MM.1S (cell line): ENCODE measurements at regions not wholly inside any gene's neighbourhood (a gene's known extent, or its start where the extent isn't known, plus 50 kb on each side); places are given as distances from the start of the nearest gene placed in this dataset.

Experiments used
- DNase-seq: peaks from one replicate; pipeline ENCODE4 v3.0.0-alpha.2; 2015
- H2AFZ ChIP-seq: fragments of 300-600 bp; sonication (generic); 2 replicates; pipeline ENCODE4 v1.6.0; 2016; ENCODE audit warnings: antibody characterized with exemption, low read length
- H3F3A ChIP-seq: fragments of 300-600 bp; sonication (generic); 2 replicates; pipeline ENCODE4 v1.6.1; 2016; ENCODE audit warnings: mild to moderate bottlenecking, antibody characterized with exemption, low read length, moderate library complexity, mixed read lengths; ENCODE audit not compliant: insufficient read depth
- H3K27ac ChIP-seq: fragments of 300-600 bp; sonication (generic); 2 replicates; pipeline ENCODE4 v1.5.1; 2016; ENCODE audit warnings: mild to moderate bottlenecking, low read length
- H3K27me3 ChIP-seq: fragments of 300-600 bp; sonication (generic); replicated peaks from 2 replicates; pipeline ENCODE4 v1.6.0; 2016; ENCODE audit warnings: low read length; ENCODE audit not compliant: insufficient read depth
- H3K36me3 ChIP-seq: fragments of 300-600 bp; sonication (generic); replicated peaks from 2 replicates; pipeline ENCODE4 v1.6.1; 2016; ENCODE audit warnings: mild to moderate bottlenecking, low read length, mixed read lengths; ENCODE audit not compliant: insufficient read depth
- H3K4me1 ChIP-seq: fragments of 300-600 bp; sonication (generic); 2 replicates; pipeline ENCODE4 v1.6.1; 2016; ENCODE audit warnings: low read length, mixed read lengths
- H3K4me2 ChIP-seq: fragments of 300-600 bp; sonication (generic); 2 replicates; pipeline ENCODE4 v1.6.0; 2016; ENCODE audit warnings: low read depth, low read length
- H3K4me3 ChIP-seq: fragments of 300-600 bp; sonication (generic); 2 replicates; pipeline ENCODE4 v1.5.1; 2016; ENCODE audit warnings: low read length, mixed read lengths
- H3K79me2 ChIP-seq: fragments of 300-600 bp; sonication (generic); 2 replicates; pipeline ENCODE4 v1.6.1; 2016; ENCODE audit warnings: mixed run types, low read length, mixed read lengths
- H3K9ac ChIP-seq: fragments of 300-600 bp; sonication (generic); 2 replicates; pipeline ENCODE4 v1.6.1; 2016; ENCODE audit warnings: low read length, mixed read lengths
- H3K9me2 ChIP-seq: fragments of 300-600 bp; sonication (generic); replicated peaks from 2 replicates; pipeline ENCODE4 v1.6.1; 2016; ENCODE audit warnings: mild to moderate bottlenecking, low read length, mixed read lengths; ENCODE audit not compliant: insufficient read depth
- H3K9me3 ChIP-seq: fragments of 300-600 bp; sonication (generic); replicated peaks from 2 replicates; pipeline ENCODE4 v1.6.1; 2016; ENCODE audit warnings: mild to moderate bottlenecking, low read length, mixed read lengths; ENCODE audit not compliant: insufficient read depth
- H4K20me1 ChIP-seq: fragments of 300-600 bp; sonication (generic); 2 replicates; pipeline ENCODE4 v1.6.1; 2016; ENCODE audit warnings: mild to moderate bottlenecking, low read length, moderate library complexity, mixed read lengths; ENCODE audit not compliant: insufficient read depth
- EZH2 ChIP-seq: fragments of 300-600 bp; sonication (generic); optimal IDR thresholded peaks from 2 replicates; pipeline ENCODE3; 2017; ENCODE audit warnings: low read depth, mild to moderate bottlenecking, antibody characterized with exemption, low read length, mixed read lengths
- EZH2phosphoT487 ChIP-seq: fragments of 300-600 bp; sonication (generic); IDR thresholded peaks from 2 replicates; pipeline ENCODE4 v1.6.1; 2018; ENCODE audit warnings: antibody characterized with exemption, low read length
- TF ChIP-seq, protein P1 (sequence below): fragments of 300-600 bp; sonication (generic); IDR thresholded peaks from 2 replicates; pipeline ENCODE4 v1.5.1; 2016; ENCODE audit warnings: antibody characterized with exemption, low read length, mixed read lengths

DNA sequence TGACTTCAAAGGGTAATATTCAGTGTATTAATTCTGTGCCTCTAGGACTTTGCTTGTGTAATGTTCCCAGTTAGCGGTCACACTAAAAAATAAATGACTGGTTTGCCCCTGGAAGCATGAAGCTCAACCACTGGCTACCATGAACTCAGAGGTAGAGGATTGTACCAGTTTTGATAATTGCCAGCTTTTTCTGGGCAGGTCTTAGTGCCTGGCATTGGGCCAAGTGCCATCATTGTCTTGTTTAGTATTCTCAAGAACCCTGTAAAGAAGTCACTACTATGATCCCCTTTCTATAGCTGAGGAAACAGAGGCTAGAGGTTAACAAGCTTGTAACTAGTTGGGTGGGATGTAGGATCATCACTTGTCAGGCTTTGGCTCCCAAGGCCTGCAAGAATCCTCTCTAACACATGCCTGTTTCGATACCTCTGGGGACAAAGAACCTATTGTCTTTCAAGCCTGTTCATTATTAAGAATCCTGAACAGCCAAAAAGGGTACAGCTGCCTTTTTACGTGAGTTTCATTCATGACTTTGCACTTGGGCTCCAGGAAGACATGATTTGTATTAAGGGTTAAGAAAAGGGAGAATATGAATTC, 121.9 kb upstream of the JUN start:
- no peaks in the 10 kb centered on the region for H3K79me2 ChIP-seq
- H3K9me3 ChIP-seq, result no peaks in the 10 kb centered on the region
- peaks cover 26% of the 10 kb centered on the region for H3K4me1 ChIP-seq
- no peaks in the 10 kb centered on the region for H3K27me3 ChIP-seq
- peaks cover 26% of the 10 kb centered on the region for H3F3A ChIP-seq
- no peak overlapping the region for H3K4me3 ChIP-seq
- H3K36me3 ChIP-seq, result no peaks in the 10 kb centered on the region
- H3K4me2 ChIP-seq, result no peak overlapping the region
- no peaks in the 10 kb centered on the region for H4K20me1 ChIP-seq
- no peak for DNase-seq
- TF ChIP-seq EZH2phosphoT487 (no peak), EZH2 (no peak)
- TF ChIP-seq, protein P1, sequence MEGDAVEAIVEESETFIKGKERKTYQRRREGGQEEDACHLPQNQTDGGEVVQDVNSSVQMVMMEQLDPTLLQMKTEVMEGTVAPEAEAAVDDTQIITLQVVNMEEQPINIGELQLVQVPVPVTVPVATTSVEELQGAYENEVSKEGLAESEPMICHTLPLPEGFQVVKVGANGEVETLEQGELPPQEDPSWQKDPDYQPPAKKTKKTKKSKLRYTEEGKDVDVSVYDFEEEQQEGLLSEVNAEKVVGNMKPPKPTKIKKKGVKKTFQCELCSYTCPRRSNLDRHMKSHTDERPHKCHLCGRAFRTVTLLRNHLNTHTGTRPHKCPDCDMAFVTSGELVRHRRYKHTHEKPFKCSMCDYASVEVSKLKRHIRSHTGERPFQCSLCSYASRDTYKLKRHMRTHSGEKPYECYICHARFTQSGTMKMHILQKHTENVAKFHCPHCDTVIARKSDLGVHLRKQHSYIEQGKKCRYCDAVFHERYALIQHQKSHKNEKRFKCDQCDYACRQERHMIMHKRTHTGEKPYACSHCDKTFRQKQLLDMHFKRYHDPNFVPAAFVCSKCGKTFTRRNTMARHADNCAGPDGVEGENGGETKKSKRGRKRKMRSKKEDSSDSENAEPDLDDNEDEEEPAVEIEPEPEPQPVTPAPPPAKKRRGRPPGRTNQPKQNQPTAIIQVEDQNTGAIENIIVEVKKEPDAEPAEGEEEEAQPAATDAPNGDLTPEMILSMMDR, result no peak
- no peaks in the 10 kb centered on the region for H3K9me2 ChIP-seq
- no peak overlapping the region for H3K27ac ChIP-seq
- H3K9ac ChIP-seq, result no peak overlapping the region
- no peak overlapping the region for H2AFZ ChIP-seq

DNA sequence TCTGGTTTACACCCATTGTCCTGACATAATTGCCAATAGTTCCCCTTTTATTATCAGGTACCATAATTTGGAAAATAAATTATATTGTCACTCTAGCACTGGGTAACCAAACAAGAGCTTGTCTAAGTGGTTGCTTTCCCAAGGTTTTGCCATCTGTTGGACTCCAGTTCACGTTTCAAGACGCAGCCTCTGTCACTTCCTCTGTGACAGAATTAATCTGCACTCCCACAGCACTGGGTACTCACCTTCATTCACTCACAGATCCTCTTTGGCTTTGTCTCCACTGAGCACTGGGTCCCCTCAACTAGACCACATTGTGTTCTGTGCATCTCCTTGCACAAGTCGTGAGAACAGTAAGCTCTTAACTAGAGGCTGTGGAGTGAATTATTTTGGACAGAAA, 123.6 kb upstream of the JUN start:
- H3K36me3 ChIP-seq, result no peaks in the 10 kb centered on the region
- no peak for TF ChIP-seq EZH2
- TF ChIP-seq, protein P1, result no peak
- TF ChIP-seq EZH2phosphoT487, result no peak
- peaks cover 21% of the 10 kb centered on the region for H3K4me1 ChIP-seq
- no peaks in the 10 kb centered on the region for H3K79me2 ChIP-seq
- H3K27ac ChIP-seq, result no peak overlapping the region
- no peaks in the 10 kb centered on the region for H4K20me1 ChIP-seq
- no peaks in the 10 kb centered on the region for H3K9me2 ChIP-seq
- no peak overlapping the region for H3K4me2 ChIP-seq
- H2AFZ ChIP-seq, result no peak overlapping the region
- no peaks in the 10 kb centered on the region for H3K27me3 ChIP-seq
- no peak overlapping the region for H3K9ac ChIP-seq
- no peak overlapping the region for H3K4me3 ChIP-seq
- no peaks in the 10 kb centered on the region for H3K9me3 ChIP-seq
- H3F3A ChIP-seq, result peaks cover 26% of the 10 kb centered on the region
- DNase-seq, result no peak

DNA sequence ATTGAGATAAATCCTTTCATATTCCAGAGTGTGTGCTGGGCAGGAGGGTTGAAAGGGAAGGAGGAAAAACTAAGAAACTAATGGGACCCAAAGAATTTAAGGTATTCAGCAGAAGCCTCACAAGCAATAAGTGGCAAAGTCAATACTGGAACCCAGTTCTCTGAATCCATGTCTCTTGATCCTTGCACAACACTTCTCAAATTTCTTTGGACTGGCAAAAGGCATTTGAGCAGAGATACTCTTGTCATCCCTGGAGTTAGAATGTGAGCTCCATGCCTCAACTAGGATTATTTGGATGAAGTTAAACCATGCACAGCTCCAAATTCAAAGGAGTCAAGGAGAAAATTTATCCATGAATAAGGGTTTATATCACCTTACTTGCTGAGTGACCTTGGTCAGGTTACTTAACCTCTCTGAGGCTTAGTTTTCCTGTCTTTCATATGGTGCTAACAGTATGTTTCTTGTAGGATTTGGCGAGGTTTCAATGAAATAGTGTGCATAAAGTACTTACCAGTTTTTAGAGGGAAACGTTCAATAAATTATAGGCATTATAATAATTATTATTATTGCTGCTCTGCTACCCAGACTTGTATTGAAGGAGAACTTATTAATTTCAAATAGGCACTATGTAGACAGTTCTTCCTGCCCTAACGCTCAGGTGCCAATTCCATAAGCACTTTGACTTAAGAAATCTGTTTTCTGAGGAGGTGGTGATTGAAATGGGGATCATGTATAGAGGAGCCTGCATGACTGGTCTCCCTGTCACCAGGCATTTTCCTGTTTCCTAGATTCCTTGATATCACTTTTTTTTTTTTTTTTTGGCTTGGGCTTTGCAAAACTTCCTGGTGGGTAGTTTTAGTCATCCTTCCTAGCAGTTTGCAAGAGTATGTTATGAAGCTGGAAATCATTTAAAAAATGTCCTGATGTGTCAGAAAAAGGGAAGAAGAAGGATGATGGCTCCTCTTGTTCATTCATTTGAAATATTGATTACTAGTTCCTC, 125.0 kb upstream of the JUN start:
- Histone ChIP-seq H3K9ac (no peak overlapping the region), H3K4me2 (no peak overlapping the region), H3K27ac (no peak overlapping the region), H3K4me3 (no peak overlapping the region), H4K20me1 (no peaks in the 10 kb centered on the region), H3K79me2 (no peaks in the 10 kb centered on the region), H3K9me3 (no peaks in the 10 kb centered on the region), H3F3A (peaks cover 15% of the 10 kb centered on the region), H3K27me3 (no peaks in the 10 kb centered on the region), H3K4me1 (peaks cover 15% of the 10 kb centered on the region), H3K36me3 (no peaks in the 10 kb centered on the region), H3K9me2 (no peaks in the 10 kb centered on the region), H2AFZ (no peak overlapping the region)
- no peak for DNase-seq
- no peak for TF ChIP-seq EZH2
- TF ChIP-seq, protein P1, result no peak
- no peak for TF ChIP-seq EZH2phosphoT487
